IMR-90 (cell line): ENCODE measurements at regions not wholly inside any gene's neighbourhood (a gene's known extent, or its start where the extent isn't known, plus 50 kb on each side); places are given as distances from the start of the nearest gene placed in this dataset.

Experiments used
- CEBPB ChIP-seq: IDR thresholded peaks from 2 replicates; pipeline ENCODE4 v1.6.1; 2012; ENCODE audit warnings: low read depth, low read length, improper control_type of control experiment
- CHD1 ChIP-seq: IDR thresholded peaks from 2 replicates; pipeline ENCODE4 v1.6.1; 2012; ENCODE audit warnings: low read depth, low read length, improper control_type of control experiment
- CTCF ChIP-seq: conservative IDR thresholded peaks from 2 replicates; pipeline ENCODE4 v1.5.1; 2012; ENCODE audit warnings: mild to moderate bottlenecking, low read depth, low read length, improper control_type of control experiment
- ELK1 ChIP-seq: fragments of 150-350 bp; IDR thresholded peaks from 2 replicates; pipeline ENCODE4 v1.6.1; 2016; ENCODE audit warnings: low read depth, mild to moderate bottlenecking, low read length, moderate library complexity, borderline replicate concordance
- FOS ChIP-seq: fragments of 150-350 bp; IDR thresholded peaks from 2 replicates; pipeline ENCODE4 v1.6.1; 2016; ENCODE audit warnings: low read depth, low read length
- MAFK ChIP-seq: IDR thresholded peaks from 2 replicates; pipeline ENCODE4 v1.6.1; 2012; ENCODE audit warnings: low read depth, low read length, improper control_type of control experiment
- POLR2A ChIP-seq: IDR thresholded peaks from 2 replicates; pipeline ENCODE4 v1.6.1; 2012; ENCODE audit warnings: mild to moderate bottlenecking, low read depth, low read length
- RCOR1 ChIP-seq: IDR thresholded peaks from 2 replicates; pipeline ENCODE4 v1.6.1; 2012; ENCODE audit warnings: mild to moderate bottlenecking, low read length, improper control_type of control experiment; ENCODE audit not compliant: insufficient replicate concordance
- RFX5 ChIP-seq: IDR thresholded peaks from 2 replicates; pipeline ENCODE4 v1.8.0; 2012; ENCODE audit warnings: low read depth, mild to moderate bottlenecking, low read length, moderate library complexity
- SMC3 ChIP-seq: fragments of 150-350 bp; IDR thresholded peaks from 2 replicates; pipeline ENCODE4 v1.6.1; 2016; ENCODE audit warnings: low read depth, mild to moderate bottlenecking, antibody characterized with exemption, low read length, moderate library complexity
- USF2 ChIP-seq: fragments of 150-350 bp; IDR thresholded peaks from 2 replicates; pipeline ENCODE4 v1.6.1; 2017; ENCODE audit warnings: mild to moderate bottlenecking, antibody characterized with exemption, low read length, low read depth

GRCh38 chr5:29777373-29777772 lies 1416.1 kb upstream of the CDH6 start:
- TF ChIP-seq CTCF: no peak
- no peak for TF ChIP-seq POLR2A
- TF ChIP-seq CEBPB: no peak
- TF ChIP-seq SMC3: no peak
- TF ChIP-seq USF2: no peak
- TF ChIP-seq CHD1: no peak
- TF ChIP-seq RFX5: no peak
- TF ChIP-seq RCOR1: no peak
- TF ChIP-seq MAFK: no peak
- no peak for TF ChIP-seq ELK1
- no peak for TF ChIP-seq FOS
